ENCODE measurements at regions not wholly inside any gene's neighbourhood (a gene's known extent, or its start where the extent isn't known, plus 50 kb on each side); places are given as distances from the start of the nearest gene placed in this dataset.

GRCh38 chr2:100653449-100654035, 90.7 kb downstream of the PDCL3 start:
- peaks cover 12% of the 10 kb centered on the region for H3K9me3 Mint-ChIP-seq (ENCODE audit: low read depth)
- no peak for TF ChIP-seq CTCF (IDR thresholded peaks at IDR 0.05; ENCODE audit: unreplicated experiment)
- no peaks in the 10 kb centered on the region for H3K4me1 Mint-ChIP-seq (ENCODE audit: low read depth)
- no peaks in the 10 kb centered on the region for H3K36me3 Mint-ChIP-seq (ENCODE audit: insufficient read depth)
- no peak overlapping the region for H3K27ac Mint-ChIP-seq
- no peak for DNase-seq (ENCODE audit: low spot score, unreplicated experiment)
- H3K27me3 Mint-ChIP-seq: peaks cover 3% of the 10 kb centered on the region
- no peak overlapping the region for H3K4me3 Mint-ChIP-seq (ENCODE audit: low read depth)

- Mint-ChIP-seq H3K27me3 (peaks cover 3% of the 10 kb centered on the region), H3K4me1 (ENCODE audit: low read depth) (no peaks in the 10 kb centered on the region), H3K4me3 (ENCODE audit: low read depth) (no peak overlapping the region), H3K27ac (no peak overlapping the region), H3K36me3 (ENCODE audit: insufficient read depth) (no peaks in the 10 kb centered on the region), H3K9me3 (ENCODE audit: low read depth) (peaks cover 8% of the 10 kb centered on the region)
- DNase-seq (ENCODE audit: low spot score, unreplicated experiment): no peak
- no peak for TF ChIP-seq CTCF (IDR thresholded peaks at IDR 0.05; ENCODE audit: unreplicated experiment)
These were observed 91.8 kb downstream of the PDCL3 start for GRCh38 chr2:100654611-100655010.

- Mint-ChIP-seq H3K4me3 (ENCODE audit: low read depth) (no peak overlapping the region), H3K9me3 (ENCODE audit: low read depth) (peaks cover 3% of the 10 kb centered on the region), H3K27ac (no peak overlapping the region), H3K36me3 (ENCODE audit: insufficient read depth) (no peaks in the 10 kb centered on the region), H3K27me3 (no peaks in the 10 kb centered on the region), H3K4me1 (ENCODE audit: low read depth) (no peaks in the 10 kb centered on the region)
- TF ChIP-seq CTCF (IDR thresholded peaks at IDR 0.05; ENCODE audit: unreplicated experiment): no peak
- no peak for DNase-seq (ENCODE audit: low spot score, unreplicated experiment)
These were observed 92.7 kb downstream of the PDCL3 start for GRCh38 chr2:100655446-100655845.

- no peak for DNase-seq (ENCODE audit: low spot score, unreplicated experiment)
- Mint-ChIP-seq H3K9me3 (ENCODE audit: low read depth) (peaks cover under 1% of the 10 kb centered on the region), H3K4me3 (ENCODE audit: low read depth) (no peak overlapping the region), H3K4me1 (ENCODE audit: low read depth) (no peaks in the 10 kb centered on the region), H3K27ac (no peak overlapping the region), H3K27me3 (no peaks in the 10 kb centered on the region), H3K36me3 (ENCODE audit: insufficient read depth) (no peaks in the 10 kb centered on the region)
- no peak for TF ChIP-seq CTCF (IDR thresholded peaks at IDR 0.05; ENCODE audit: unreplicated experiment)
These were observed 93.2 kb downstream of the PDCL3 start for GRCh38 chr2:100655936-100656534.

GRCh38 chr2:100658017-100658416, 95.2 kb downstream of the PDCL3 start:
- H3K36me3 Mint-ChIP-seq (ENCODE audit: insufficient read depth): no peaks in the 10 kb centered on the region
- H3K27ac Mint-ChIP-seq: no peak overlapping the region
- DNase-seq (ENCODE audit: low spot score, unreplicated experiment): no peak
- H3K4me3 Mint-ChIP-seq (ENCODE audit: low read depth): no peak overlapping the region
- TF ChIP-seq CTCF (IDR thresholded peaks at IDR 0.05; ENCODE audit: unreplicated experiment): no peak
- no peaks in the 10 kb centered on the region for H3K27me3 Mint-ChIP-seq
- no peaks in the 10 kb centered on the region for H3K4me1 Mint-ChIP-seq (ENCODE audit: low read depth)
- no peaks in the 10 kb centered on the region for H3K9me3 Mint-ChIP-seq (ENCODE audit: low read depth)

Measured in progenitor cell of endocrine pancreas (in vitro differentiated cells).